ENCODE measurements at regions not wholly inside any gene's neighbourhood (a gene's known extent, or its start where the extent isn't known, plus 50 kb on each side); places are given as distances from the start of the nearest gene placed in this dataset.

DNA sequence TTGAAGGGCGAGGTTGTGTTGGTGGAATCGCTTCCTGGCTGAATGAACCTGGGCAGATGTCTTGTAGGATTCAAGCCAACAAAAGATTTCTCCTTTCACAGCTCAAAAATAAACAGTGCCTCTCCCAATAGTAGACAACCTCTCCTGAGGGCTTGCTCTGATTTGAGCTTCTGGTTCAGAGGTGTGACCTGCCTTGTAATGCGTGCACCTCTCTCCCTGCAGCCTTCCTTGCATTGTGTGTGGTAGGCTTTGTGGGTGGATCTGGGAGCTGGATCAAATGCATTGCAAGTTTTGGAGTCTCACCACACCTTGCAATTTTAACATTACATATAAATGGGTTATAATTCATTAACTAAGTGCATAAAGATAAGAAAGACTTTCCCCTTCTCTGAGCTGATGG lies 96.9 kb upstream of the PTCH1 start:
- H2BK120ac ChIP-seq (ENCODE audit: low read depth, low read length) = no peak overlapping the region
- H3K23ac ChIP-seq (ENCODE audit: low read depth, low read length, poor library complexity) = no peak overlapping the region
- H3K27me3 ChIP-seq (ENCODE audit: control insufficient read depth in 3 of 3, insufficient read depth in 3 of 3, low read depth in 1 of 3, low read length in 3 of 3) = no peaks in the 10 kb centered on the region
- H3K14ac ChIP-seq (ENCODE audit: low read length) = no peak overlapping the region
- no peaks in the 10 kb centered on the region for H3K79me1 ChIP-seq (ENCODE audit: low read depth, low read length)
- no peak overlapping the region for H2BK5ac ChIP-seq (ENCODE audit: low read length)
- no peak overlapping the region for H3K4me2 ChIP-seq (ENCODE audit: insufficient read depth, low read length, poor library complexity, severe bottlenecking)
- no peak overlapping the region for H2AK5ac ChIP-seq (ENCODE audit: low read depth, low read length)
- H4K8ac ChIP-seq (ENCODE audit: low read depth, low read length) = no peak overlapping the region
- no peak overlapping the region for H3K27ac ChIP-seq (replicated peaks; ENCODE audit: low read length)
- H3K4me1 ChIP-seq (ENCODE audit: control insufficient read depth in 2 of 2, insufficient read depth in 1 of 2, low read depth in 1 of 2, low read length in 2 of 2) = peaks cover 0 to 2% of the 10 kb centered on the region in 2 donors
- no peak overlapping the region for H4K91ac ChIP-seq (ENCODE audit: low read depth, low read length, poor library complexity)
- H3K4ac ChIP-seq (ENCODE audit: low read length) = no peak overlapping the region
- H2BK12ac ChIP-seq (ENCODE audit: low read length) = no peak overlapping the region
- H3K9ac ChIP-seq (ENCODE audit: low read depth, low read length, poor library complexity) = no peak overlapping the region
- no peak overlapping the region for H3K18ac ChIP-seq (ENCODE audit: low read length)
- DNase-seq (ENCODE audit: low spot score) = no peak
- no peaks in the 10 kb centered on the region for H3K9me3 ChIP-seq (replicated peaks in 1 of 2; ENCODE audit: control insufficient read depth in 2 of 2, insufficient read depth in 1 of 2, low read depth in 1 of 2, low read length in 2 of 2)
- no peak overlapping the region for H2BK15ac ChIP-seq (ENCODE audit: low read length)
- no peaks in the 10 kb centered on the region for H3K36me3 ChIP-seq (replicated peaks in 1 of 2; ENCODE audit: control insufficient read depth in 2 of 2, insufficient read depth in 2 of 2, low read length in 2 of 2)
- no peak overlapping the region for H2AFZ ChIP-seq (ENCODE audit: low read length)
- no peak overlapping the region for H3K4me3 ChIP-seq (ENCODE audit: low read length in 2 of 2)
- WGBS, 2 donors (ENCODE audit: extremely low coverage in 2 of 2, insufficient read length in 2 of 2, insufficient replicate concordance in 1 of 2) = no CpG with 5 or more reads among the region's 3 CpGs

DNA sequence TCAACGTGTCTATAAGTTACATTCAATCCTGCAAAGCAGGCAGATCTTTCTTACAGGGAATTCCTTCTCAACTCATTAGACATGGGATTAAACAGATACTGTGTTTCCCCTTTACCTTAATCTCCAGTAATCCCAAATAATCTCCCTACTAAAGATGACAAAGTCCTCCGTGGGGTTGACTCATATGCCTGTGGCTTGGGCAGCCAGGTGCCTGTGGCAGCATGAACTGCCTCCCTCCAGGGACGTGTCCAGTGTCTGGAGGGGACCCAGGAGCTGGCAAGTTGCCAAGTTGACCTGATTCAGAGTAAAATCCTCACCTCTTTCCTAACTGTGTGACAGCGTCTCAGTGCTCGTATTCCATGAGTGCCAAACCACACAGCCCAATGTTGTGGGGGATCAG lies 94.6 kb upstream of the PTCH1 start:
- Histone ChIP-seq H4K8ac (ENCODE audit: low read depth, low read length) (no peak overlapping the region), H2BK12ac (ENCODE audit: low read length) (peak overlapping the region; percentile 80), H2BK5ac (ENCODE audit: low read length) (no peak overlapping the region), H2BK120ac (ENCODE audit: low read depth, low read length) (no peak overlapping the region), H3K27ac (replicated peaks; ENCODE audit: low read length) (no peak overlapping the region), H3K23ac (ENCODE audit: low read depth, low read length, poor library complexity) (no peak overlapping the region), H3K14ac (ENCODE audit: low read length) (no peak overlapping the region), H3K27me3 (ENCODE audit: control insufficient read depth in 3 of 3, insufficient read depth in 3 of 3, low read depth in 1 of 3, low read length in 3 of 3) (no peaks in the 10 kb centered on the region), H3K79me1 (ENCODE audit: low read depth, low read length) (no peaks in the 10 kb centered on the region), H3K9ac (ENCODE audit: low read depth, low read length, poor library complexity) (no peak overlapping the region), H2AFZ (ENCODE audit: low read length) (no peak overlapping the region), H3K4me1 (ENCODE audit: control insufficient read depth in 2 of 2, insufficient read depth in 1 of 2, low read depth in 1 of 2, low read length in 2 of 2) (peaks cover 11 to 13% of the 10 kb centered on the region in 2 donors), H3K18ac (ENCODE audit: low read length) (peak overlapping the region; percentile 18), H4K91ac (ENCODE audit: low read depth, low read length, poor library complexity) (no peak overlapping the region), H3K36me3 (replicated peaks in 1 of 2; ENCODE audit: control insufficient read depth in 2 of 2, insufficient read depth in 2 of 2, low read length in 2 of 2) (no peaks in the 10 kb centered on the region), H3K4me2 (ENCODE audit: insufficient read depth, low read length, poor library complexity, severe bottlenecking) (no peak overlapping the region), H3K4me3 (ENCODE audit: low read length in 2 of 2) (no peak overlapping the region), H2AK5ac (ENCODE audit: low read depth, low read length) (no peak overlapping the region), H2BK15ac (ENCODE audit: low read length) (peak overlapping the region; percentile 17), H3K4ac (ENCODE audit: low read length) (no peak overlapping the region), H3K9me3 (replicated peaks in 1 of 2; ENCODE audit: control insufficient read depth in 2 of 2, insufficient read depth in 1 of 2, low read depth in 1 of 2, low read length in 2 of 2) (no peaks in the 10 kb centered on the region)
- no CpG with 5 or more reads among the region's 5 CpGs for WGBS, 2 donors (ENCODE audit: extremely low coverage in 2 of 2, insufficient read length in 2 of 2, insufficient replicate concordance in 1 of 2)
- DNase-seq (ENCODE audit: low spot score) = no peak

DNA sequence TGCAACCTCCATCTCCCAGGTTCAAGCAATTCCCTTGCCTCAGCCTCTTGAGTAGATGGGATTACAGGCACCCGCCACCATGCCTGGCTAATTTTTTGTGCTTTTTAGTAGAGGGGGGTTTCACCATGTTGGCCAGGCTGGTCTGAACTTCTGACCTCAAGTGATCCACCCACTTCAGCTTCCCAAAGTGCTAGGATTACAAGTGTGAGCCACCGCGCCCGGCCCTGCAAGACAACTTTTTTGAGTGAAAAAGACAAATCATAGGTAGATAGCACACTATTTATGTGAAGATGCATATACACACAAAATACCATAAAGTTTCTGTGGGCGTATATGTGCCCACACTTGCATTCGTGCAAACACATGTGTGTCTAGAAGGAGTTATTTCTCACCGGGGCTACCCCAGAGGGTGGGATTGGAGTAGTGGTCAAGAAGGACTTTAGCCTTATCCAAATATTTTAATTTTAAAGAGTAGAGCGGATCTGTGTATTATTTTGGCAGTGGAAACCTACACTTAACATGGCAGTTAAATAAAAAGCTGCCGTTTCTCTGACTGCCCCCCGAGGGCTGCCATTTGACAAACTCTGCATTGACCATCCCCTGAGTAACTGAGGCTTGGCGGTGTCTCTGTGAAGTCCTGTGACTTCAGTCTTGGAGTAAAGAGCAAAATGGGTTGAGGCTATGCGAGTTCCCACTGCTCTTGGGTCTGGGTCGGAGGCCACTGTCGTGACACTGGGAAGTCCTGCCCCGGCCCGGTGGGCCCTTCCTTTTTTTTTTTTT lies 93.4 kb upstream of the PTCH1 start:
- no peaks in the 10 kb centered on the region for H3K36me3 ChIP-seq (replicated peaks in 1 of 2; ENCODE audit: control insufficient read depth in 2 of 2, insufficient read depth in 2 of 2, low read length in 2 of 2)
- no peaks in the 10 kb centered on the region for H3K9me3 ChIP-seq (replicated peaks in 1 of 2; ENCODE audit: control insufficient read depth in 2 of 2, insufficient read depth in 1 of 2, low read depth in 1 of 2, low read length in 2 of 2)
- no peak overlapping the region for H4K8ac ChIP-seq (ENCODE audit: low read depth, low read length)
- H3K4me1 ChIP-seq (ENCODE audit: control insufficient read depth in 2 of 2, insufficient read depth in 1 of 2, low read depth in 1 of 2, low read length in 2 of 2) = peaks cover 20 to 22% of the 10 kb centered on the region in 2 donors
- H3K23ac ChIP-seq (ENCODE audit: low read depth, low read length, poor library complexity) = no peak overlapping the region
- no peak overlapping the region for H2BK15ac ChIP-seq (ENCODE audit: low read length)
- no peak for DNase-seq (ENCODE audit: low spot score)
- H2AFZ ChIP-seq (ENCODE audit: low read length) = no peak overlapping the region
- H4K91ac ChIP-seq (ENCODE audit: low read depth, low read length, poor library complexity) = no peak overlapping the region
- no peak overlapping the region for H3K14ac ChIP-seq (ENCODE audit: low read length)
- no peak overlapping the region for H2BK5ac ChIP-seq (ENCODE audit: low read length)
- H3K4ac ChIP-seq (ENCODE audit: low read length) = no peak overlapping the region
- no peak overlapping the region for H3K27ac ChIP-seq (replicated peaks; ENCODE audit: low read length)
- no peaks in the 10 kb centered on the region for H3K27me3 ChIP-seq (ENCODE audit: control insufficient read depth in 3 of 3, insufficient read depth in 3 of 3, low read depth in 1 of 3, low read length in 3 of 3)
- peak overlapping the region; percentile 20 for H2AK5ac ChIP-seq (ENCODE audit: low read depth, low read length)
- no peak overlapping the region for H2BK12ac ChIP-seq (ENCODE audit: low read length)
- no peak overlapping the region for H3K4me3 ChIP-seq (ENCODE audit: low read length in 2 of 2)
- WGBS, 2 donors (ENCODE audit: extremely low coverage in 2 of 2, insufficient read length in 2 of 2, insufficient replicate concordance in 1 of 2) = no CpG with 5 or more reads among the region's 16 CpGs
- no peak overlapping the region for H3K9ac ChIP-seq (ENCODE audit: low read depth, low read length, poor library complexity)
- H2BK120ac ChIP-seq (ENCODE audit: low read depth, low read length) = no peak overlapping the region
- H3K18ac ChIP-seq (ENCODE audit: low read length) = no peak overlapping the region
- H3K79me1 ChIP-seq (ENCODE audit: low read depth, low read length) = no peaks in the 10 kb centered on the region
- H3K4me2 ChIP-seq (ENCODE audit: insufficient read depth, low read length, poor library complexity, severe bottlenecking) = no peak overlapping the region

GRCh38 chr9:95609426-95609825 lies 92.7 kb upstream of the PTCH1 start:
- Histone ChIP-seq H2BK120ac (ENCODE audit: low read depth, low read length) (no peak overlapping the region), H3K4me3 (ENCODE audit: low read length in 2 of 2) (no peak overlapping the region), H3K18ac (ENCODE audit: low read length) (peak overlapping the region; percentile 54), H4K8ac (ENCODE audit: low read depth, low read length) (no peak overlapping the region), H3K9me3 (replicated peaks in 1 of 2; ENCODE audit: control insufficient read depth in 2 of 2, insufficient read depth in 1 of 2, low read depth in 1 of 2, low read length in 2 of 2) (no peaks in the 10 kb centered on the region), H2BK12ac (ENCODE audit: low read length) (peak overlapping the region; percentile 42), H2AFZ (ENCODE audit: low read length) (no peak overlapping the region), H3K36me3 (replicated peaks in 1 of 2; ENCODE audit: control insufficient read depth in 2 of 2, insufficient read depth in 2 of 2, low read length in 2 of 2) (no peaks in the 10 kb centered on the region), H3K4me1 (ENCODE audit: control insufficient read depth in 2 of 2, insufficient read depth in 1 of 2, low read depth in 1 of 2, low read length in 2 of 2) (peaks cover 23 to 24% of the 10 kb centered on the region in 2 donors), H3K4ac (ENCODE audit: low read length) (no peak overlapping the region), H2AK5ac (ENCODE audit: low read depth, low read length) (peak overlapping the region; percentile 27), H3K9ac (ENCODE audit: low read depth, low read length, poor library complexity) (no peak overlapping the region), H3K27ac (replicated peaks; ENCODE audit: low read length) (no peak overlapping the region), H2BK5ac (ENCODE audit: low read length) (no peak overlapping the region), H3K27me3 (ENCODE audit: control insufficient read depth in 3 of 3, insufficient read depth in 3 of 3, low read depth in 1 of 3, low read length in 3 of 3) (no peaks in the 10 kb centered on the region), H3K79me1 (ENCODE audit: low read depth, low read length) (no peaks in the 10 kb centered on the region), H3K23ac (ENCODE audit: low read depth, low read length, poor library complexity) (no peak overlapping the region), H2BK15ac (ENCODE audit: low read length) (peak overlapping the region; percentile 39), H3K14ac (ENCODE audit: low read length) (no peak overlapping the region), H4K91ac (ENCODE audit: low read depth, low read length, poor library complexity) (no peak overlapping the region), H3K4me2 (ENCODE audit: insufficient read depth, low read length, poor library complexity, severe bottlenecking) (no peak overlapping the region)
- DNase-seq (ENCODE audit: low spot score) = no peak
- no CpG with 5 or more reads among the region's 7 CpGs for WGBS, 2 donors (ENCODE audit: extremely low coverage in 2 of 2, insufficient read length in 2 of 2, insufficient replicate concordance in 1 of 2)
